CD4-positive, alpha-beta T cell (primary cell): ENCODE measurements at regions not wholly inside any gene's neighbourhood (a gene's known extent, or its start where the extent isn't known, plus 50 kb on each side); places are given as distances from the start of the nearest gene placed in this dataset.

Experiments used
- ATAC-seq: fragments of 200-7000 bp; cut with Tn5 transposase; one replicate; pipeline ENCODE4 v1.10.0; 2022; ENCODE audit warnings: mild to moderate bottlenecking; ENCODE audit not compliant: poor library complexity
- CTCF ChIA-PET: fragments of 350-600 bp; sonication (Branson Sonifier 250); formaldehyde crosslinking; loops from one replicate; lab custom pipeline; 2021; ENCODE audit warnings: antibody characterized with exemption, inconsistent platforms; lab: Charles Lee
- POLR2A ChIA-PET: fragments of 350-600 bp; sonication (Branson Sonifier 250); formaldehyde crosslinking; loops from one replicate; lab custom pipeline; 2021; ENCODE audit warnings: antibody characterized with exemption, inconsistent platforms; lab: Charles Lee
- DNase-seq, 14 experiments: peaks; one replicate each; pipeline ENCODE4 v3.0.0-alpha.2; 2013 to 2020; ENCODE audit warnings: mixed read lengths in 2 of 14
- H3K27ac ChIP-seq, 2 donors: one replicate each; pipeline versions ENCODE4 v1.5.1 to v1.7.0; 2013; ENCODE audit warnings: low read length in 2 of 2, low read depth in 1 of 2, mild to moderate bottlenecking in 1 of 2
- H3K27me3 ChIP-seq, 2 experiments: 1 replicate in 1 of 2; 2 replicates in 1 of 2; pipeline versions ENCODE4 v1.6.1 to v1.7.0; 2013; ENCODE audit warnings: low read length in 2 of 2, control low read depth in 1 of 2, mild to moderate bottlenecking in 1 of 2, moderate library complexity in 1 of 2; ENCODE audit not compliant: insufficient read depth in 2 of 2, control insufficient read depth in 1 of 2
- H3K36me3 ChIP-seq: one replicate; pipeline ENCODE4 v1.6.1; 2013; ENCODE audit warnings: low read length, control low read depth; ENCODE audit not compliant: insufficient read depth
- H3K4me1 ChIP-seq: one replicate; pipeline ENCODE4 v1.6.1; 2013; ENCODE audit warnings: low read length, control low read depth; ENCODE audit not compliant: insufficient read depth
- H3K4me3 ChIP-seq: one replicate; pipeline ENCODE4 v1.5.1; 2013; ENCODE audit warnings: mild to moderate bottlenecking, low read length, moderate library complexity
- H3K9me3 ChIP-seq, 2 experiments: 1 replicate in 1 of 2; 2 replicates in 1 of 2; pipeline versions ENCODE4 v1.6.1 to v1.7.0; 2013; ENCODE audit warnings: low read length in 2 of 2, mild to moderate bottlenecking in 2 of 2, control low read depth in 1 of 2, moderate library complexity in 1 of 2; ENCODE audit not compliant: control insufficient read depth in 1 of 2, insufficient read depth in 1 of 2
- H3K27ac Mint-ChIP-seq: one replicate; pipeline ENCODE4 v1.8.0; 2020; ENCODE audit warnings: mixed read lengths
- H3K27me3 Mint-ChIP-seq: one replicate; pipeline ENCODE4 v1.8.0; 2021; ENCODE audit warnings: mixed read lengths
- H3K36me3 Mint-ChIP-seq: one replicate; pipeline ENCODE4 v1.8.0; 2021; ENCODE audit warnings: low read depth, mixed read lengths
- H3K4me1 Mint-ChIP-seq: one replicate; pipeline ENCODE4 v1.8.0; 2021; ENCODE audit warnings: low read depth, mixed read lengths
- H3K4me3 Mint-ChIP-seq: one replicate; pipeline ENCODE4 v1.8.0; 2020; ENCODE audit warnings: mild to moderate bottlenecking, mixed read lengths
- H3K9me3 Mint-ChIP-seq: one replicate; pipeline ENCODE4 v1.8.0; 2020; ENCODE audit warnings: mixed read lengths
- CTCF ChIP-seq: fragments of 200-600 bp; IDR thresholded peaks from one replicate; pipeline ENCODE4 v1.8.0; 2022; ENCODE audit warnings: antibody characterized with exemption, mild to moderate bottlenecking
- intact Hi-C, 2 experiments: fragments of 100-400 bp; cut with DNase I in 1 of 2; cut with micrococcal nuclease in 1 of 2; formaldehyde crosslinking; loops; one replicate each; pipeline versions ENCODE4 v1.15.1 to v1.9.0; 2023 to 2025; cut with DNase I, micrococcal nuclease

- no peak overlapping the region for H3K27ac Mint-ChIP-seq
- no peaks in the 10 kb centered on the region for H3K36me3 ChIP-seq
- peaks cover 0 to 3% of the 10 kb centered on the region in 2 experiments for H3K9me3 ChIP-seq
- no peaks in the 10 kb centered on the region for H3K4me1 Mint-ChIP-seq
- ChIA-PET POLR2A (no interaction called here), CTCF (no interaction called here)
- ATAC-seq (no peak), DNase-seq (no peak)
- H3K4me1 ChIP-seq, result no peaks in the 10 kb centered on the region
- H3K4me3 ChIP-seq, result no peak overlapping the region
- H3K4me3 Mint-ChIP-seq, result no peak overlapping the region
- intact Hi-C loops, result no loop called here
- H3K9me3 Mint-ChIP-seq, result peaks cover under 1% of the 10 kb centered on the region
- no peaks in the 10 kb centered on the region for H3K27me3 ChIP-seq
- H3K27me3 Mint-ChIP-seq, result no peaks in the 10 kb centered on the region
- no peak for TF ChIP-seq CTCF
- no peaks in the 10 kb centered on the region for H3K36me3 Mint-ChIP-seq
- no peak overlapping the region for H3K27ac ChIP-seq
Measured at GRCh38 chr5:136811086-136811485, 445.7 kb upstream of the TRPC7 start.

GRCh38 chr5:136810261-136810801, 445.0 kb upstream of the TRPC7 start:
- CTCF ChIA-PET, result no interaction called here
- no peaks in the 10 kb centered on the region for H3K36me3 Mint-ChIP-seq

GRCh38 chr5:136809382-136809781, 444.0 kb upstream of the TRPC7 start:
- no peak for ATAC-seq
- Mint-ChIP-seq H3K4me3 (no peak overlapping the region), H3K4me1 (no peaks in the 10 kb centered on the region), H3K27me3 (no peaks in the 10 kb centered on the region), H3K9me3 (peaks cover 1% of the 10 kb centered on the region), H3K27ac (no peak overlapping the region), H3K36me3 (no peaks in the 10 kb centered on the region)
- Histone ChIP-seq H3K36me3 (no peaks in the 10 kb centered on the region), H3K4me3 (no peak overlapping the region), H3K27me3 (no peaks in the 10 kb centered on the region), H3K9me3 (no peaks in the 10 kb centered on the region), H3K27ac (no peak overlapping the region), H3K4me1 (no peaks in the 10 kb centered on the region)
- intact Hi-C loops, result no loop called here
- no peak for DNase-seq
- ChIA-PET CTCF (no interaction called here), POLR2A (no interaction called here)
- no peak for TF ChIP-seq CTCF

More at GRCh38 chr5:136810261-136810801, 445.0 kb upstream of the TRPC7 start:
- TF ChIP-seq CTCF, result no peak
- H3K4me1 ChIP-seq, result no peaks in the 10 kb centered on the region
- intact Hi-C loops, result no loop called here
- DNase-seq (no peak), ATAC-seq (no peak)
- POLR2A ChIA-PET, result no interaction called here
- H3K27me3 Mint-ChIP-seq, result no peaks in the 10 kb centered on the region
- H3K9me3 Mint-ChIP-seq, result peaks cover 1% of the 10 kb centered on the region
- H3K27ac Mint-ChIP-seq, result no peak overlapping the region
- no peak overlapping the region for H3K27ac ChIP-seq
- H3K4me3 Mint-ChIP-seq, result no peak overlapping the region
- no peaks in the 10 kb centered on the region for H3K4me1 Mint-ChIP-seq
- H3K9me3 ChIP-seq, result no peaks in the 10 kb centered on the region
- no peaks in the 10 kb centered on the region for H3K36me3 ChIP-seq
- H3K4me3 ChIP-seq, result no peak overlapping the region
- no peaks in the 10 kb centered on the region for H3K27me3 ChIP-seq
